ENCODE measurements at regions not wholly inside any gene's neighbourhood (a gene's known extent, or its start where the extent isn't known, plus 50 kb on each side); places are given as distances from the start of the nearest gene placed in this dataset.

- no peak for TF ChIP-seq CTCF (IDR thresholded peaks at IDR 0.05)
- no peak for TF ChIP-seq EP300 (IDR thresholded peaks at IDR 0.05)
- no peak for TF ChIP-seq POLR2AphosphoS5 (IDR thresholded peaks at IDR 0.05)
Observed at GRCh38 chr15:36191459-36191858, 388.0 kb upstream of the CDIN1 start.
